ENCODE measurements at regions not wholly inside any gene's neighbourhood (a gene's known extent, or its start where the extent isn't known, plus 50 kb on each side); places are given as distances from the start of the nearest gene placed in this dataset.
"Not testable (repeated sequence)": the region's sequence is repeated elsewhere in the genome, so short reads cannot be mapped to it uniquely, and the experiment has no call there.

- no peak for DNase-seq (ENCODE audit: low spot score)
Observed at GRCh38 chr6:144435602-144436426, 150.7 kb downstream of the UTRN start.

- DNase-seq (ENCODE audit: low spot score) = no peak
Observed at GRCh38 chr6:144437105-144437504, 152.0 kb downstream of the UTRN start.

- DNase-seq (ENCODE audit: low spot score) = no peak
Observed at GRCh38 chr6:144438103-144438502, 153.0 kb downstream of the UTRN start.

- no peak for DNase-seq (ENCODE audit: low spot score)
Observed at GRCh38 chr6:144439016-144439415, 153.9 kb downstream of the UTRN start.

GRCh38 chr6:144441801-144442200, 156.7 kb downstream of the UTRN start:
- DNase-seq (ENCODE audit: low spot score) = not testable (repeated sequence)

- no peak for DNase-seq (ENCODE audit: low spot score)
Observed at GRCh38 chr6:144443157-144443556, 158.0 kb downstream of the UTRN start.

GRCh38 chr6:144447472-144447871, 162.3 kb downstream of the UTRN start:
- no peak for DNase-seq (ENCODE audit: low spot score)

- DNase-seq (ENCODE audit: low spot score) = no peak
Observed at GRCh38 chr6:144449218-144449617, 164.1 kb downstream of the UTRN start.

GRCh38 chr6:144449911-144450597, 164.9 kb downstream of the UTRN start:
- no peak for DNase-seq (ENCODE audit: low spot score)

GRCh38 chr6:144460327-144461095, 175.4 kb downstream of the UTRN start:
- DNase-seq (ENCODE audit: low spot score) = no peak

- no peak for DNase-seq (ENCODE audit: low spot score)
Observed at GRCh38 chr6:144462058-144462457, 176.9 kb downstream of the UTRN start.

- no peak for DNase-seq (ENCODE audit: low spot score)
Observed at GRCh38 chr6:144466716-144467115, 181.6 kb downstream of the UTRN start.

GRCh38 chr6:144467172-144467762, 182.1 kb downstream of the UTRN start:
- no peak for DNase-seq (ENCODE audit: low spot score)

- no peak for DNase-seq (ENCODE audit: low spot score)
Observed at GRCh38 chr6:144467921-144468320, 182.8 kb downstream of the UTRN start.

- no peak for DNase-seq (ENCODE audit: low spot score)
Observed at GRCh38 chr6:144468709-144469108, 183.6 kb downstream of the UTRN start.

- no peak for DNase-seq (ENCODE audit: low spot score)
Observed at GRCh38 chr6:144469144-144469575, 184.0 kb downstream of the UTRN start.

- DNase-seq (ENCODE audit: low spot score) = not testable (repeated sequence)
Observed at GRCh38 chr6:144470201-144470600, 185.1 kb downstream of the UTRN start.

- DNase-seq (ENCODE audit: low spot score) = no peak
Observed at GRCh38 chr6:144471986-144472385, 186.9 kb downstream of the UTRN start.

- no peak for DNase-seq (ENCODE audit: low spot score)
Observed at GRCh38 chr6:144474290-144474689, 189.2 kb downstream of the UTRN start.

- no peak for DNase-seq (ENCODE audit: low spot score)
Observed at GRCh38 chr6:144474904-144475303, 189.8 kb downstream of the UTRN start.

- DNase-seq (ENCODE audit: low spot score) = no peak
Observed at GRCh38 chr6:144475411-144475810, 190.3 kb downstream of the UTRN start.

GRCh38 chr6:144476286-144476685, 191.2 kb downstream of the UTRN start:
- DNase-seq (ENCODE audit: low spot score) = no peak

All from HuH-7 (cell line).